Lower leg skin (tissue), 4 donors: ENCODE measurements at regions not wholly inside any gene's neighbourhood (a gene's known extent, or its start where the extent isn't known, plus 50 kb on each side); places are given as distances from the start of the nearest gene placed in this dataset.

Source experiments
- DNase-seq, 2 donors: peaks; one replicate each; pipeline ENCODE4 v3.0.0-alpha.2; 2019; ENCODE audit warnings: low spot score in 2 of 2
- H3K4me3 ChIP-seq: fragments of 200-600 bp; sonication (generic); 2 replicates; pipeline ENCODE4 v1.5.1; 2017; ENCODE audit warnings: mild to moderate bottlenecking, low read depth; ENCODE audit not compliant: poor library complexity, severe bottlenecking
- CTCF ChIP-seq, 3 donors: fragments of 450-650 bp; IDR thresholded peaks; one replicate each; pipeline ENCODE4 v1.5.1; 2016; ENCODE audit warnings: antibody characterized with exemption in 3 of 3, mild to moderate bottlenecking in 3 of 3, moderate library complexity in 2 of 3
- POLR2A ChIP-seq, 2 donors: fragments of 450-650 bp; IDR thresholded peaks; one replicate each; pipeline ENCODE4 v1.6.1; 2016 to 2017; ENCODE audit warnings: antibody characterized with exemption in 2 of 2, mild to moderate bottlenecking in 1 of 2, moderate library complexity in 1 of 2
- WGBS, 2 donors: methylation state at CpG; one replicate each; pipeline ENCODE4 v1.1.5; 2018; 5-methylcytosine and 5-hydroxymethylcytosine counted together
- intact Hi-C: fragments of 100-400 bp; cut with DNase I; formaldehyde crosslinking; loops from one replicate; pipeline ENCODE4 v1.15.0; 2023; ENCODE audit warnings: low total_unique reads

- TF ChIP-seq CTCF (IDR thresholded peaks at IDR 0.05) (no peak), POLR2A (IDR thresholded peaks at IDR 0.05) (no peak)
- no peak for DNase-seq
- H3K4me3 ChIP-seq, result no peak overlapping the region
- 63 to 67% methylated on average over 1 of the region's 1 CpG for WGBS, 2 donors
- intact Hi-C loops, result no loop called here
Measured at GRCh38 chr11:91258876-91259275, 965.7 kb upstream of the FAT3 start.

- no peak for DNase-seq
- intact Hi-C loops, result no loop called here
- 33 to 36% methylated on average over 1 of the region's 1 CpG for WGBS, 2 donors
- TF ChIP-seq CTCF (IDR thresholded peaks at IDR 0.05), result no peak
- TF ChIP-seq POLR2A (IDR thresholded peaks at IDR 0.05), result no peak
- H3K4me3 ChIP-seq, result no peak overlapping the region
Measured at GRCh38 chr11:91257667-91258066, 967.0 kb upstream of the FAT3 start.

GRCh38 chr11:91248199-91248807, 976.3 kb upstream of the FAT3 start:
- no peak for DNase-seq
- intact Hi-C loops, result no loop called here
- WGBS, 2 donors, result 12 to 16% methylated on average over 4 of the region's 4 CpGs
- no peak for TF ChIP-seq CTCF (IDR thresholded peaks at IDR 0.05)
- TF ChIP-seq POLR2A (IDR thresholded peaks at IDR 0.05), result no peak
- no peak overlapping the region for H3K4me3 ChIP-seq

DNA sequence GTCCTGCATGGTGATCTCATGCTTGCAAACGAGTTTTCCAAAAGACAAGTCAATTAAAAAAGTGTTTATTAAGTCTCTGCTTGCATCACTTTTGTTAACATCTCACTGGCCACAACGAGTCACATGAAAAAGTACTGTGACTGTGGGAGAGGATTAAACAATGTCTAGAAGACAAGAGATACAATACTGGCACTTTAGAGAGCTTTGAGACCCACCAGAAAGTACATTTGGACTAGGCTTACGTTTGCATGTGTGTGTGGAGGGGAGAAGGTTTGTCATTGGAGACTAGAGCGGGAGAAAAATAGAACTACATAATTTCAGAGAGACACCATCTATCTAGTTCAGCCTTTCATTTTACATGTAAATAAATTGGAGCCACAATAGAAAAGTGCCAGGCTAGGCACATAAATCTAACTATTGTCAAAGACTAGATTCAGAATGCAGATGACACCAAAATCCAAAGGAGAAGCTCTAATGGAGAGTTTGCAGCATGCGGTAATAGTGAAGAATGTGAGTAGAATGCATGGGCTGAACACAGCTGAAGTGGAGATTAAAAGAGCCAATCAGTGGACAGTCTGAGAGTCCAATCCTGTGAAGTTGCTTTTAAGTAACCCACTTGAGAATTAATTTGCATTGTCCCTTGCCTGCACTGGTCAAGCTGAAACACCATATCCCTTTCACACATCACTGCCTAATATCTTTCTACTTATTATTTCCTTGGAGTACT, 977.4 kb upstream of the FAT3 start:
- DNase-seq, result no peak
- TF ChIP-seq POLR2A (IDR thresholded peaks at IDR 0.05) (no peak), CTCF (IDR thresholded peaks at IDR 0.05) (no peak)
- 58 to 60% methylated on average over 5 of the region's 5 CpGs for WGBS, 2 donors
- H3K4me3 ChIP-seq, result no peak overlapping the region
- intact Hi-C loops, result no loop called here

DNA sequence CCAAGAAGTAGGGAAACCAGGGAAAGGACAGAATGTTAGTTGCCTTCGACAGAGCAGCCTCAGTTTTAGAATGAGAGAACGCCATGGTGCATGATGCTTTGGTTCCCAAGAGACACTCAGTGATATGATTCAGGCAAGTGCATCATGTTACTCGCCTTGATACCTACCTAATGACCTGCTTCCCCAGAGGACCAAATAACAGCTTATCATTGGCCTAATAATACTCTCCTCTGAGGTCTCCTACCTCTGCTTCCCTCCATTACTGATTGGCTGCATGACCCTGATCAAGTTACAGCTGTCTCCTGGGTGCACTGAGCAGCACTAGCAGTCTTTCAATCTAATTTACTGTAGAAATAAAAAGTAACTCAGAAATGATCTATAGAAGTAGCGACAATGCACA, 979.7 kb upstream of the FAT3 start:
- 84 to 89% methylated on average over 4 of the region's 4 CpGs for WGBS, 2 donors
- TF ChIP-seq CTCF (IDR thresholded peaks at IDR 0.05) (no peak), POLR2A (IDR thresholded peaks at IDR 0.05) (no peak)
- no peak for DNase-seq
- intact Hi-C loops, result no loop called here
- no peak overlapping the region for H3K4me3 ChIP-seq
